Right kidney (tissue), 1 donor: ENCODE measurements at regions not wholly inside any gene's neighbourhood (a gene's known extent, or its start where the extent isn't known, plus 50 kb on each side); places are given as distances from the start of the nearest gene placed in this dataset.

Experiments
- DNase-seq: peaks from one replicate; pipeline ENCODE4 v3.0.0-alpha.2; 2016

- DNase-seq, result no peak
Measured at GRCh38 chr3:157805538-157805937, 300.7 kb downstream of the SHOX2 start.

DNA sequence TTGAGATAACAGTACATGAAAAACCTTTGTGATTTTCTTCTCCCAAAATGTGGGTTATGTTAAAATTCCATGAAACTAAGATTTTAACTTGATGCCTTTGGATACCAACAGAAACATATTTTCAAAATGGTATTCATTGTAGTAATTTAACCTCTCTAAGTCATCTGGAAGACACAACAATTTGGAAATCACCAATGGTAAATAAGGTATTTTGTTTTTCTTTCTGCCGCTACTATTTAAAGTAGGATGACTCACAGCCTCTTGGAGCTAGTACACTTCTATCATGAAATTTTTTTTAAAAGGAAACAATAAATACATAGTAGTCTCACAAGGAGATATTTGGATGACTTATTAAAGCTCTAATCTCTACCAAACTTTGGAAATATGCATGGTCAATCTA, 291.6 kb upstream of the VEPH1 start:
- DNase-seq, result no peak

- no peak for DNase-seq
Measured at GRCh38 chr3:157793745-157794144, 290.5 kb upstream of the VEPH1 start.

DNA sequence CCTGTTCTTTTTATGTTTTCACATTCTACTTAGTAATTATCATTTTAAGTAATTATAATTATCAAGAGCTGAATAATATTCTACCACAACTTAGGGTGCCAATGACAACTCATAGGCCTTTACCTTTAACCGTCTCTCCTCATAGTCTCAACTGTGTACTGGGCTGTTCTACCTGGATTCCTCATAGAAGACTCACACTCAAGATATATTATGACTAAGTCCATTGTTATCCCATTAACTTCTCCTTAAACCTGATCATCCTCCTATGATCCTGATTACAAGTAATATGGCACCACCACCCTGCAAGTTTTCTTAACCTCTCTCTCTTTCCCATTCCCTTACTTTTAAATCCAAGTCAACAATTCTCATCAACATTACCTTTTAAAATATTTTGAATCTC, 285.9 kb upstream of the VEPH1 start:
- no peak for DNase-seq

DNA sequence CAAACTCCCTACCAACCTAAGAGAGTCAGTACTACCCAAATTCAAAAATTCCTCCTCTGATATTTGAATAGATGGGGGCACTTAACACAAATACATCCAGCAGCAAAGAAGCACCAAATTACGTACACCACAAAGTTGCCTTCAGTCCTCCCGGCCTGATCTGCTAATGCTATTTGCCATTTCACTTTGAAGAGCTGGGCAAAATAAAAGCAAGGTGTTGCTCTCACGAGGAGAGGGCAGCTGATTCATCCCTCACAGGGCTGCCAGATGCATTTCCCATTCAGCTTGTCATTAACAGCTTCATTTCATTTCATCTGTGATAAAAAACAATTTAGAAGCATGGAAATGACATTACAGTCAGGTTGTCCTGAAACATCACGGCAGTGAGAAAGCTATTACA, 283.4 kb upstream of the VEPH1 start:
- DNase-seq, result no peak

DNA sequence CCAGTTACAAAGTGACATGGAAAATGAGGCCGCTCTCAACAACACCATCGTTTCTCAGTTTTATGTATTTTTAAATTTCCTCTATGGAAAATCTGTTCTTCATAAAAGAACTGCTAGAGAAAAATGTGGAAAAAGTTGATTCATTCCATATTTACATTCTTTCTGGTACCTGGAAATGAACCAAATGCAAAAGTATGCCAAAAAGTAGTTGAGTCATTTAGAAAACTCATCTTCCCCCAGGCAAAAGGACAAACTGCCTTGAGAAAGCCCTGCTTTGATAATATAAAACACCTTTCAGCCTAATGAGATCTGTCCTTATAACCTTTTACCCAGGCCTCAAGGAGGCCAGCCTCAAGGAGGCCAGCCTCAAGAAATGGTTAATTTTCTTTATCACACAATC, 283.0 kb upstream of the VEPH1 start:
- no peak for DNase-seq

- DNase-seq, result no peak
Measured at GRCh38 chr3:157785102-157785826, 282.0 kb upstream of the VEPH1 start.

- DNase-seq, result no peak
Measured at GRCh38 chr3:157782236-157782635, 279.0 kb upstream of the VEPH1 start.

GRCh38 chr3:157776861-157777260, 273.6 kb upstream of the VEPH1 start:
- no peak for DNase-seq

DNA sequence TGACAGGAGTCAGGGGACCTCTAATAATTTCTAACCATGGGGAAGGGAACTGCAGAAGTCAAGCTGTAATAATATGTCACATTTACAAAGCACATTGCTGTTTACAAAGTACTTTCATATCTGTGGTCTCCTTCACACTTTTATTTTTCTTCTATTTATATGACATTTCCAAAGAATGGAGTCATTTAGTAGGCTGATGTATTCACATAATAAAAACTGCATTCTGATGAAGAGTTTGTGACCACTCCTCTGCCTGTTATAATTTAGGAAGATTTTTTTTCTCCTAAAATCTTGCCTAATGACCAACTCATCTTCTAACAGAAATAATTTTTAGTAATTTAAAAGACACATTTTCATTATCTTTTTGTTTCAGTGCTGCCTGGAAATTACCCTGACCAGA, 272.2 kb upstream of the VEPH1 start:
- no peak for DNase-seq

DNA sequence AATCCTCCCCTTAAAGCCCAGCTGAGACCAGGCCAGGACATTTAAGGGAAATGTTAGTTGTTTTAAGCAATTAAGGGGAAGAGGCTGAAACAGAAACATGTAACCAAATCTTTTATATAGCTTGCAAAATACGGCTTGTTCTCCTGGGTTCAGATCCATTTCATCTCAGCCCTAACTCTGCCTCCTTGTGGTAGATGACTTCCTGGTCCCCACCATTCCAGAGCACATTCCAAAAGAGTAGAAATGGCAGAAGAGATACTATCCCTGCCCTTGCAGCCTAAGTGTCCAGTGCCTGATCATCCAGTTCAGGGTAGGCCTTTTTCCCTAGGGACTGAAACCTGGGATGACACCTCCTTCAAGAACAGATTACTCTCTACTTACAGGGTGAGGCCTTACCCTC, 266.2 kb upstream of the VEPH1 start:
- no peak for DNase-seq

GRCh38 chr3:157767607-157768006, 264.4 kb upstream of the VEPH1 start:
- no peak for DNase-seq

GRCh38 chr3:157763644-157764043, 260.4 kb upstream of the VEPH1 start:
- DNase-seq, result no peak

DNA sequence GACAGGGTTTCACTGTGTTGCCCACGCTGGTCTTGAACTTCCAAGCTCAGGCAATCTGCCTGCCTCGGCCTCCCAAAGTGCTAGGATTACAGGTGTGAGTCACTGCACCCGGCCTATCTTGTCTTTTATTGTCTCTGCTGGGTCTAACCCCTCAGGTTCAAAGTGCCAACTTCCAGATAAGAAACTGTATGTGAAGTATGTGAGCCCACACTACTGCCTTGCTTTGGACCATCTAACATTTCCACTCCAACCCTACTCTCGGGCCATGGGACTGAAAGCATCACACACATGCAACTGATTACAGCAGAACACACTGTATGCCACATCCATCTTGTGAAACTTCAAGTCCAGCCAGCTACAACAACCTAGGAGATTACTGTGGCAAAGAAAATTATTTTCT, 256.1 kb upstream of the VEPH1 start:
- DNase-seq, result no peak

DNA sequence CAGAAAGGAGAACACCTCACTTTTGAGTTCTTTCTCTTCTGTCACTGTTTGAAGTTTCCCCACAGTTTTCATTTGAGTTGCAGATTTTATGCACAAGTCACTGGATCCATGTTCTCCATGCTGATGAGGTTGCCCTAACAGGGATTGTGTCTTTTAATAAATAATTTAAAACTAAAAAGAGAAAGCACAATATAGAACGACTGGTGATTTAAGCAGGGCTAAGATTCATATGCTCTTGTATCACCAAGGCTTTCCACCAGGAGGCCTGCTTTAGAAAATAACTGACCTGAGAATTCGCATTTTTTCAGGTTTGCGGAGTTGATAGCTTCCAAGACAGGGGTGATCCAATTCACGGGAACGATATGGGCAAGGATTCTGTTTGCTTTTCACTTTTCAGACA, 252.0 kb upstream of the VEPH1 start:
- no peak for DNase-seq

GRCh38 chr3:157754451-157754850, 251.2 kb upstream of the VEPH1 start:
- no peak for DNase-seq

DNA sequence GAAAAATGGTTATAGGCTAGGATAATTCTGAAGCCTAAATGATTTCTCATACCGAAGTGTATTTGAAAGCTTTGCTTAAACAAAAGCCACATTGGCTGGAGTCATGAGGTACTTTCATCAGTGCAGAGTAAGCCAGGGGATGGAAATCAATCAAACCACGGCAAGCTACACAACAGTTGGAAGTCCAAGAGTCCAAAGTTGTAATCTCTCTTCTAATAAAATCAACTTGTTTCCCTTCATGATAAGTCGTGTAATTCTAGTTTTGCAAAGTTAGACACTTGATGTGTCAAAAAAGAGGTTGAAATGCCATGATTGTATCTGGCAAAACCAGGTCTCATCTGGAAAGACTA, 250.5 kb upstream of the VEPH1 start:
- no peak for DNase-seq

- no peak for DNase-seq
Measured at GRCh38 chr3:157752956-157753786, 250.0 kb upstream of the VEPH1 start.

DNA sequence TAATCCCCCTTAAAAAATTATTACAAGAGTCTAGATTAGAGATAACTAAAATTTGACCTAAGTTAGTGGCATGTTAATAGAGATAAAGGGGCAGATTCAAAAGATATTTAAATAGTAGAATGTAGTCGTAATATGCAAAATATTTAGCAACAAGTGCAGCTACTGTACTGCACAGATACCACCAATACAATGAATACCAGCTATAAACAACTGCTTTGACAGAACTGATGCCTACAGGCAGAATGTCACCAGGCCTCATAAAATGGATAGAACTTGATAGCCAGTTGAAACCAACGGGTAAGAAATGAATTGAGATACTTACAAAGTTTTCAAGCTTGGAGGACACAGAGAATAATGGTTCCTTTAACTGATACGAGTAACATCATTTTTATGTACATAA, 249.3 kb upstream of the VEPH1 start:
- no peak for DNase-seq

- DNase-seq, result no peak
Measured at GRCh38 chr3:157751386-157751785, 248.2 kb upstream of the VEPH1 start.

- DNase-seq, result no peak
Measured at GRCh38 chr3:157746391-157746790, 243.2 kb upstream of the VEPH1 start.

DNA sequence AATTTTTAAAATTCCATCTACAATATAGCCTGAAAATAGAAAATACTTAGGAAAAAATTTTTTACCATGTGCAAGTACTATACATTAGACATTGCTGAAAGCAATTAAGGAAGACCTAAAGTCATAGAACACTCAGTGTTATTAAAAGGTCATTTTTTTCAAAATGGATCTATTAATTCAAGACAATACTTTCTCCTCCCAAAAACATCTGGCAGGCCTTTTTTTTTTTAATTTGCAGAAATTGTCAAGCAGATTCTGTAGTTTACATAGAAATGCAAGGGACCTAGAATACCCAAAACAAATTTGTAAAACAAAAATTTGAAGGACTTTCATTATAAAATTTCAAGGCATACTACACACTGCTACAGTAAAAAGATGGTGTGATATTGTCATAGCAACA, 238.4 kb upstream of the VEPH1 start:
- DNase-seq, result no peak

GRCh38 chr3:157738441-157738840, 235.2 kb upstream of the VEPH1 start:
- no peak for DNase-seq

- DNase-seq, result peak; percentile 7
Measured at GRCh38 chr3:157718800-157719199, 215.6 kb upstream of the VEPH1 start.
